ENCODE measurements at regions not wholly inside any gene's neighbourhood (a gene's known extent, or its start where the extent isn't known, plus 50 kb on each side); places are given as distances from the start of the nearest gene placed in this dataset.

- TF ChIP-seq SIX5 (IDR thresholded peaks at IDR 0.05; ENCODE audit: low read depth, low read length) (no peak), YY1 (IDR thresholded peaks at IDR 0.05; ENCODE audit: low read depth, low read length) (no peak), SRF (IDR thresholded peaks at IDR 0.05; ENCODE audit: low read depth, low read length) (no peak), HDAC2 (IDR thresholded peaks at IDR 0.05; ENCODE audit: borderline replicate concordance in 1 of 2, low read depth in 2 of 2, low read length in 2 of 2) (no peak), MAFK (IDR thresholded peaks at IDR 0.05; ENCODE audit: low read depth, low read length) (no peak), NANOG (IDR thresholded peaks at IDR 0.05; ENCODE audit: insufficient read depth, low read depth, low read length, poor library complexity, severe bottlenecking) (no peak)
These were observed 133.6 kb upstream of the CDH6 start (continued) for GRCh38 chr5:31059889-31060288.

All from H1 (cell line).